ENCODE measurements at regions not wholly inside any gene's neighbourhood (a gene's known extent, or its start where the extent isn't known, plus 50 kb on each side); places are given as distances from the start of the nearest gene placed in this dataset.

GRCh38 chr9:95635986-95636671 is 119.4 kb upstream of the PTCH1 start:
- no peak for TF ChIP-seq CTCF (IDR thresholded peaks at IDR 0.05)
- DNase-seq (no peak), ATAC-seq (no peak)
- intact Hi-C loops (cut with micrococcal nuclease) = no loop called here
- Mint-ChIP-seq H3K27me3 (peaks cover 2% of the 10 kb centered on the region), H3K4me3 (no peak overlapping the region), H3K9me3 (no peaks in the 10 kb centered on the region), H3K4me1 (ENCODE audit: low read depth) (no peaks in the 10 kb centered on the region), H3K36me3 (ENCODE audit: low read depth) (no peaks in the 10 kb centered on the region), H3K27ac (no peak overlapping the region)
- CTCF ChIA-PET = no interaction called here
- POLR2A ChIA-PET = no interaction called here

GRCh38 chr9:95634536-95634935 is 117.8 kb upstream of the PTCH1 start:
- no peak overlapping the region for H3K4me3 Mint-ChIP-seq
- ChIA-PET POLR2A (no interaction called here), CTCF (no interaction called here)
- H3K4me1 Mint-ChIP-seq (ENCODE audit: low read depth) = no peaks in the 10 kb centered on the region
- H3K27me3 Mint-ChIP-seq = peaks cover 2% of the 10 kb centered on the region
- TF ChIP-seq CTCF (IDR thresholded peaks at IDR 0.05) = no peak
- no peaks in the 10 kb centered on the region for H3K36me3 Mint-ChIP-seq (ENCODE audit: low read depth)
- DNase-seq = no peak
- intact Hi-C loops (cut with micrococcal nuclease) = no loop called here
- H3K27ac Mint-ChIP-seq = no peak overlapping the region
- no peak for ATAC-seq
- H3K9me3 Mint-ChIP-seq = no peaks in the 10 kb centered on the region

GRCh38 chr9:95634114-95634513 is 117.3 kb upstream of the PTCH1 start:
- no peak for DNase-seq
- TF ChIP-seq CTCF (IDR thresholded peaks at IDR 0.05) = no peak
- no peaks in the 10 kb centered on the region for H3K9me3 Mint-ChIP-seq
- no peak for ATAC-seq
- intact Hi-C loops (cut with micrococcal nuclease) = no loop called here
- POLR2A ChIA-PET = no interaction called here
- CTCF ChIA-PET = no interaction called here
- no peaks in the 10 kb centered on the region for H3K36me3 Mint-ChIP-seq (ENCODE audit: low read depth)
- no peak overlapping the region for H3K27ac Mint-ChIP-seq
- no peaks in the 10 kb centered on the region for H3K4me1 Mint-ChIP-seq (ENCODE audit: low read depth)
- H3K4me3 Mint-ChIP-seq = no peak overlapping the region
- H3K27me3 Mint-ChIP-seq = peaks cover 2% of the 10 kb centered on the region

GRCh38 chr9:95629585-95629984 is 112.8 kb upstream of the PTCH1 start:
- Mint-ChIP-seq H3K9me3 (peaks cover 5% of the 10 kb centered on the region), H3K4me1 (ENCODE audit: low read depth) (peaks cover 14% of the 10 kb centered on the region), H3K4me3 (no peak overlapping the region), H3K36me3 (ENCODE audit: low read depth) (peaks cover 4% of the 10 kb centered on the region), H3K27ac (no peak overlapping the region), H3K27me3 (peaks cover 5% of the 10 kb centered on the region)
- ATAC-seq (no peak), DNase-seq (no peak)
- intact Hi-C loops (cut with micrococcal nuclease) = no loop called here
- POLR2A ChIA-PET = no interaction called here
- CTCF ChIA-PET = interaction anchor here (0.6 kb wide), 1 partner anchor 655 kb away, joined by 3 read pairs; no protein-coding TSS in a partner anchor
- TF ChIP-seq CTCF (IDR thresholded peaks at IDR 0.05) = no peak

- Mint-ChIP-seq H3K4me1 (ENCODE audit: low read depth) (peaks cover 20% of the 10 kb centered on the region), H3K27me3 (peaks cover 6% of the 10 kb centered on the region), H3K9me3 (peaks cover 5% of the 10 kb centered on the region), H3K4me3 (no peak overlapping the region), H3K27ac (no peak overlapping the region), H3K36me3 (ENCODE audit: low read depth) (peaks cover 4% of the 10 kb centered on the region)
- CTCF ChIA-PET = no interaction called here
- intact Hi-C loops (cut with micrococcal nuclease) = no loop called here
- POLR2A ChIA-PET = no interaction called here
- ATAC-seq (no peak), DNase-seq (no peak)
- TF ChIP-seq CTCF (IDR thresholded peaks at IDR 0.05) = no peak
Measured at GRCh38 chr9:95627802-95628201, 111.0 kb upstream of the PTCH1 start.
